Fibroblast of lung (primary cell): ENCODE measurements at regions not wholly inside any gene's neighbourhood (a gene's known extent, or its start where the extent isn't known, plus 50 kb on each side); places are given as distances from the start of the nearest gene placed in this dataset.
"Not testable (repeated sequence)": the region's sequence is repeated elsewhere in the genome, so short reads cannot be mapped to it uniquely, and the experiment has no call there.

ENCODE experiments used
- DNase-seq, 2 donors: peaks; one replicate each; pipeline versions ENCODE4 v3.0.0 to v3.0.0-alpha.2; 2010; ENCODE audit warnings: low read depth in 2 of 2
- H2AFZ ChIP-seq: 2 replicates; pipeline ENCODE4 v1.5.1; 2012; ENCODE audit warnings: low read length, control low read depth, inconsistent platforms
- H3K27ac ChIP-seq: 2 replicates; pipeline ENCODE4 v1.5.1; 2011; ENCODE audit warnings: low read length, control low read depth; ENCODE audit not compliant: insufficient read depth
- H3K27me3 ChIP-seq: 2 replicates; pipeline ENCODE4 v1.5.1; 2011; ENCODE audit warnings: mild to moderate bottlenecking, low read length; ENCODE audit not compliant: control insufficient read depth, insufficient read depth
- H3K36me3 ChIP-seq: 2 replicates; pipeline ENCODE4 v1.5.1; 2011; ENCODE audit warnings: low read length; ENCODE audit not compliant: control insufficient read depth, insufficient read depth
- H3K4me1 ChIP-seq: 2 replicates; pipeline ENCODE4 v1.5.1; 2011; ENCODE audit warnings: low read length; ENCODE audit not compliant: control insufficient read depth, insufficient read depth; ENCODE audit errors: extremely low read depth
- H3K4me2 ChIP-seq: 2 replicates; pipeline ENCODE4 v1.5.1; 2011; ENCODE audit warnings: low read length, control low read depth; ENCODE audit not compliant: insufficient read depth; ENCODE audit errors: extremely low read depth
- H3K4me3 ChIP-seq, 4 experiments: fragments of 200-600 bp in 1 of 4; sonication (generic) in 1 of 4; replicated peaks in 1 of 4; 2 replicates each; pipeline ENCODE4 v1.5.1; 2011 to 2016; ENCODE audit warnings: low read length in 4 of 4, low read depth in 3 of 4, mild to moderate bottlenecking in 3 of 4, control low read depth in 2 of 4, inconsistent platforms in 1 of 4, mixed read lengths in 1 of 4; ENCODE audit not compliant: insufficient read depth in 1 of 4; ENCODE audit errors: control extremely low read depth in 1 of 4
- H3K79me2 ChIP-seq: 2 replicates; pipeline ENCODE4 v1.5.1; 2012; ENCODE audit warnings: mild to moderate bottlenecking, low read length, inconsistent platforms; ENCODE audit not compliant: control insufficient read depth, insufficient read depth
- H3K9ac ChIP-seq: 2 replicates; pipeline ENCODE4 v1.5.1; 2011; ENCODE audit warnings: mild to moderate bottlenecking, low read length, control low read depth; ENCODE audit not compliant: insufficient read depth
- H3K9me3 ChIP-seq: 2 replicates; pipeline ENCODE4 v1.5.1; 2012; ENCODE audit warnings: low read depth, low read length; ENCODE audit not compliant: control insufficient read depth, insufficient read depth
- H4K20me1 ChIP-seq: 2 replicates; pipeline ENCODE4 v1.5.1; 2011; ENCODE audit warnings: low read length; ENCODE audit not compliant: control insufficient read depth, insufficient read depth; ENCODE audit errors: extremely low read depth
- CTCF ChIP-seq, 2 donors: IDR thresholded peaks in 1 of 2; conservative IDR thresholded peaks in 1 of 2; 1 replicate in 1 of 2; 2 replicates in 1 of 2; pipeline ENCODE4 v1.5.1; 2011 to 2012; ENCODE audit warnings: low read length in 2 of 2, control low read depth in 1 of 2, inconsistent platforms in 1 of 2, low read depth in 1 of 2, mild to moderate bottlenecking in 1 of 2
- EZH2 ChIP-seq: IDR thresholded peaks from 2 replicates; pipeline ENCODE4 v1.5.1; 2012; ENCODE audit warnings: low read length, control low read depth, mild to moderate bottlenecking; ENCODE audit errors: missing control alignments

- Histone ChIP-seq H3K9me3 (no peaks in the 10 kb centered on the region), H3K4me1 (no peaks in the 10 kb centered on the region), H4K20me1 (no peaks in the 10 kb centered on the region), H3K27me3 (no peaks in the 10 kb centered on the region), H3K4me2 (no peak overlapping the region), H2AFZ (no peak overlapping the region), H3K4me3 (no peak overlapping the region), H3K36me3 (no peaks in the 10 kb centered on the region), H3K79me2 (no peaks in the 10 kb centered on the region), H3K9ac (no peak overlapping the region), H3K27ac (no peak overlapping the region)
- TF ChIP-seq CTCF (conservative IDR thresholded peaks at IDR 0.05 in 1 of 2, IDR thresholded peaks at IDR 0.05 in 1 of 2; ENCODE audit: low read depth in 1 of 2, low read length in 2 of 2): no peak
- no peak for TF ChIP-seq EZH2
- no peak for DNase-seq
Measured at GRCh38 chr7:52747817-52748216, 287.6 kb upstream of the POM121L12 start.

- TF ChIP-seq CTCF (conservative IDR thresholded peaks at IDR 0.05 in 1 of 2, IDR thresholded peaks at IDR 0.05 in 1 of 2; ENCODE audit: low read depth in 1 of 2, low read length in 2 of 2) (no peak), EZH2 (no peak)
- Histone ChIP-seq H3K9me3 (no peaks in the 10 kb centered on the region), H4K20me1 (no peaks in the 10 kb centered on the region), H3K9ac (no peak overlapping the region), H3K27ac (no peak overlapping the region), H3K4me3 (no peak overlapping the region), H2AFZ (no peak overlapping the region), H3K4me1 (no peaks in the 10 kb centered on the region), H3K36me3 (no peaks in the 10 kb centered on the region), H3K4me2 (no peak overlapping the region), H3K27me3 (no peaks in the 10 kb centered on the region), H3K79me2 (no peaks in the 10 kb centered on the region)
- DNase-seq: no peak
Measured at GRCh38 chr7:52741670-52742290, 293.7 kb upstream of the POM121L12 start.

- Histone ChIP-seq H3K4me3 (no peak overlapping the region), H2AFZ (no peak overlapping the region), H3K4me1 (no peaks in the 10 kb centered on the region), H3K9ac (no peak overlapping the region), H4K20me1 (no peaks in the 10 kb centered on the region), H3K79me2 (no peaks in the 10 kb centered on the region), H3K27ac (no peak overlapping the region), H3K9me3 (no peaks in the 10 kb centered on the region), H3K36me3 (no peaks in the 10 kb centered on the region), H3K4me2 (no peak overlapping the region), H3K27me3 (no peaks in the 10 kb centered on the region)
- DNase-seq: no peak
- no peak for TF ChIP-seq CTCF (conservative IDR thresholded peaks at IDR 0.05 in 1 of 2, IDR thresholded peaks at IDR 0.05 in 1 of 2; ENCODE audit: low read depth in 1 of 2, low read length in 2 of 2)
- TF ChIP-seq EZH2: no peak
Measured at GRCh38 chr7:52735656-52736055, 299.8 kb upstream of the POM121L12 start.

GRCh38 chr7:52728683-52729082 is 306.8 kb upstream of the POM121L12 start:
- not testable (repeated sequence) for H3K9ac ChIP-seq, H4K20me1 ChIP-seq, H3K4me3 ChIP-seq, H3K27me3 ChIP-seq, H2AFZ ChIP-seq, H3K4me2 ChIP-seq, DNase-seq, H3K4me1 ChIP-seq, H3K9me3 ChIP-seq, H3K79me2 ChIP-seq, H3K27ac ChIP-seq, H3K36me3 ChIP-seq
